Activated CD8-positive, alpha-beta memory T cell treated with anti-CD3 and anti-CD28 coated beads, Interleukin-2, amount 50 U/mL, for 48 hours (primary cell): ENCODE measurements at regions not wholly inside any gene's neighbourhood (a gene's known extent, or its start where the extent isn't known, plus 50 kb on each side); places are given as distances from the start of the nearest gene placed in this dataset.
"Not testable (repeated sequence)": the region's sequence is repeated elsewhere in the genome, so short reads cannot be mapped to it uniquely, and the experiment has no call there.

Experiments
- DNase-seq: peaks from one replicate; pipeline ENCODE4 v3.0.0-alpha.2; 2020

GRCh38 chr10:32217216-32217615 is 129.7 kb downstream of the EPC1 start:
- DNase-seq, result no peak

GRCh38 chr10:32213838-32214237 is 133.1 kb downstream of the EPC1 start:
- not testable (repeated sequence) for DNase-seq

- no peak for DNase-seq
These were observed 136.0 kb downstream of the EPC1 start for GRCh38 chr10:32211046-32211363.

GRCh38 chr10:32210306-32211045 is 136.5 kb downstream of the EPC1 start:
- DNase-seq, result peak; percentile 54

GRCh38 chr10:32208005-32208404 is 139.0 kb downstream of the EPC1 start:
- not testable (repeated sequence) for DNase-seq

- DNase-seq, result peak; percentile 79
These were observed 139.4 kb downstream of the EPC1 start for GRCh38 chr10:32207544-32207943.

- no peak for DNase-seq
These were observed 141.3 kb downstream of the EPC1 start for GRCh38 chr10:32205670-32206069.

GRCh38 chr10:32204606-32205005 is 142.4 kb downstream of the EPC1 start:
- DNase-seq, result no peak

GRCh38 chr10:32199714-32200394 is 143.6 kb upstream of the KIF5B start:
- DNase-seq, result no peak

GRCh38 chr10:32197423-32197822 is 141.2 kb upstream of the KIF5B start:
- DNase-seq, result no peak

- DNase-seq, result no peak
These were observed 134.8 kb upstream of the KIF5B start for GRCh38 chr10:32190890-32191491.

GRCh38 chr10:32189400-32190084 is 133.3 kb upstream of the KIF5B start:
- DNase-seq, result no peak

GRCh38 chr10:32188601-32189000 is 132.4 kb upstream of the KIF5B start:
- DNase-seq, result not testable (repeated sequence)

- no peak for DNase-seq
These were observed 131.5 kb upstream of the KIF5B start for GRCh38 chr10:32187686-32188085.

- not testable (repeated sequence) for DNase-seq
These were observed 127.4 kb upstream of the KIF5B start for GRCh38 chr10:32183652-32184051.

- no peak for DNase-seq
These were observed 126.3 kb upstream of the KIF5B start for GRCh38 chr10:32182476-32182875.

GRCh38 chr10:32180390-32181280 is 124.4 kb upstream of the KIF5B start:
- no peak for DNase-seq

GRCh38 chr10:32179836-32180235 is 123.6 kb upstream of the KIF5B start:
- DNase-seq, result no peak

- DNase-seq, result not testable (repeated sequence)
These were observed 121.4 kb upstream of the KIF5B start for GRCh38 chr10:32177594-32177993.

- no peak for DNase-seq
These were observed 119.4 kb upstream of the KIF5B start for GRCh38 chr10:32175629-32176028.

GRCh38 chr10:32174349-32174893 is 118.2 kb upstream of the KIF5B start:
- no peak for DNase-seq

GRCh38 chr10:32171204-32171603 is 115.0 kb upstream of the KIF5B start:
- DNase-seq, result no peak
